Sciatic nerve (tissue), 2 donors: ENCODE measurements at regions not wholly inside any gene's neighbourhood (a gene's known extent, or its start where the extent isn't known, plus 50 kb on each side); places are given as distances from the start of the nearest gene placed in this dataset.
A peak's percentile ranks its signal among the peaks of the same experiment; 100 is the strongest.

Source experiments
- ATAC-seq: fragments of 200-7000 bp; cut with Tn5 transposase; one replicate; pipeline ENCODE4 v1.9.1; 2020; ENCODE audit warnings: mild to moderate bottlenecking, moderate library complexity
- DNase-seq: peaks from one replicate; pipeline ENCODE4 v3.0.0-alpha.2; 2020; ENCODE audit warnings: low spot score
- intact Hi-C: fragments of 100-400 bp; cut with DNase I; formaldehyde crosslinking; loops from one replicate; pipeline ENCODE4 v1.14.2; 2022
- donor health status: DM: no; HTN: no; CAD: no.
- donor health status: DM: no; HTN: no; CAD: no.

- DNase-seq (peak; percentile 41), ATAC-seq (no peak)
- intact Hi-C loops = no loop called here
Measured at GRCh38 chr2:239729681-239730566, 295.2 kb downstream of the NDUFA10 start.

GRCh38 chr2:239729151-239729550, 296.0 kb downstream of the NDUFA10 start:
- intact Hi-C loops = no loop called here
- no peak for ATAC-seq
- DNase-seq = peak; percentile 56

GRCh38 chr2:239728751-239729150, 296.4 kb downstream of the NDUFA10 start:
- ATAC-seq (no peak), DNase-seq (peak; percentile 54)
- intact Hi-C loops = no loop called here

GRCh38 chr2:239727776-239728600, 297.2 kb downstream of the NDUFA10 start:
- peak; percentile 66 for DNase-seq
- intact Hi-C loops = no loop called here

GRCh38 chr2:239727182-239727775, 297.9 kb downstream of the NDUFA10 start:
- DNase-seq = peak; percentile 27
- ATAC-seq = no peak
- intact Hi-C loops = no loop called here

More at GRCh38 chr2:239727776-239728600, 297.2 kb downstream of the NDUFA10 start:
- peak; percentile 85 for ATAC-seq

GRCh38 chr2:239726631-239727181, 298.4 kb downstream of the NDUFA10 start:
- ATAC-seq (no peak), DNase-seq (peak; percentile 45)
- intact Hi-C loops = no loop called here

GRCh38 chr2:239726091-239726591, 299.0 kb downstream of the NDUFA10 start:
- no peak for ATAC-seq
- intact Hi-C loops = no loop called here
- peak; percentile 47 for DNase-seq

GRCh38 chr2:239725551-239725890, 299.6 kb downstream of the NDUFA10 start:
- DNase-seq = peak; percentile 52
- ATAC-seq = no peak
- intact Hi-C loops = no loop called here

GRCh38 chr2:239724851-239725550, 300.1 kb downstream of the NDUFA10 start:
- peak; percentile 42 for DNase-seq
- no peak for ATAC-seq
- intact Hi-C loops = no loop called here

GRCh38 chr2:239724194-239724849, 300.8 kb downstream of the NDUFA10 start:
- DNase-seq (peak; percentile 58), ATAC-seq (no peak)
- intact Hi-C loops = no loop called here

- intact Hi-C loops = no loop called here
- peak; percentile 30 for DNase-seq
Measured at GRCh38 chr2:239723486-239724193, 301.5 kb downstream of the NDUFA10 start.

GRCh38 chr2:239722760-239723470, 302.2 kb downstream of the NDUFA10 start:
- intact Hi-C loops = no loop called here
- peak; percentile 51 for DNase-seq
- ATAC-seq = no peak

More at GRCh38 chr2:239723486-239724193, 301.5 kb downstream of the NDUFA10 start:
- ATAC-seq = no peak

GRCh38 chr2:239721991-239722759, 303.0 kb downstream of the NDUFA10 start:
- intact Hi-C loops = no loop called here

GRCh38 chr2:239721531-239721930, 303.6 kb downstream of the NDUFA10 start:
- intact Hi-C loops = no loop called here
- DNase-seq = peak; percentile 42
- ATAC-seq = no peak

More at GRCh38 chr2:239721991-239722759, 303.0 kb downstream of the NDUFA10 start:
- peak; percentile 48 for DNase-seq
- ATAC-seq = no peak

GRCh38 chr2:239720361-239721360, 304.5 kb downstream of the NDUFA10 start:
- DNase-seq (peak; percentile 54), ATAC-seq (no peak)
- intact Hi-C loops = no loop called here
